A549 (cell line): ENCODE measurements at regions not wholly inside any gene's neighbourhood (a gene's known extent, or its start where the extent isn't known, plus 50 kb on each side); places are given as distances from the start of the nearest gene placed in this dataset.
A peak's percentile ranks its signal among the peaks of the same experiment; 100 is the strongest.

Source experiments
- ATAC-seq, 2 experiments: fragments of 200-7000 bp in 1 of 2; fragments of >200 bp in 1 of 2; cut with Nextera tagmentation in 1 of 2; cut with Tn5 transposase in 1 of 2; 3 replicates each; pipeline versions ENCODE4 v1.8.0 to v1.9.1; 2018 to 2020; ENCODE audit warnings: mild to moderate bottlenecking in 1 of 2, moderate library complexity in 1 of 2
- CTCF ChIA-PET: fragments of 300-600 bp; sonication (Branson Sonifier 250); formaldehyde crosslinking; extraction: SDS; loops from one replicate; lab custom pipeline; 2021; ENCODE audit warnings: antibody characterized with exemption, inconsistent platforms; lab: Yijun Ruan, JAX
- POLR2A ChIA-PET: fragments of 350-600 bp; formaldehyde crosslinking; extraction: SDS; loops from one replicate; lab custom pipeline; 2021; ENCODE audit warnings: antibody characterized with exemption, inconsistent platforms; lab: Yijun Ruan, JAX
- DNase-seq, 2 experiments: peaks; one replicate each; pipeline versions ENCODE4 v3.0.0 to v3.0.0-alpha.2; 2011 to 2016; ENCODE audit warnings: low read depth in 1 of 2, low spot score in 1 of 2
- FAIRE-seq: peaks from 2 replicates; lab custom pipeline; 2011; peaks lifted over from hg19 to GRCh38; lab: Jason Lieb, UNC
- H3K27ac ChIP-seq, 2 experiments: fragments of >200 bp; sonication (Bioruptor Twin); formaldehyde crosslinking; 3 replicates each; pipeline ENCODE4 v1.5.1; 2016 to 2017
- H3K4me1 ChIP-seq: fragments of >200 bp; sonication (Bioruptor Twin); formaldehyde crosslinking; 3 replicates; pipeline ENCODE4 v1.6.1; 2016
- H3K4me2 ChIP-seq: fragments of >200 bp; sonication (Bioruptor Twin); formaldehyde crosslinking; 3 replicates; pipeline ENCODE4 v1.6.1; 2016
- H3K4me3 ChIP-seq: fragments of >200 bp; sonication (Bioruptor Twin); formaldehyde crosslinking; 3 replicates; pipeline ENCODE4 v1.5.1; 2016
- H3K9me3 ChIP-seq: fragments of >200 bp; sonication (Bioruptor Twin); formaldehyde crosslinking; 3 replicates; pipeline ENCODE4 v1.6.1; 2016
- CBX2 ChIP-seq: fragments of 200-600 bp; sonication (generic); IDR thresholded peaks from 2 replicates; pipeline ENCODE4 v1.6.1; 2016; ENCODE audit warnings: low read depth, mild to moderate bottlenecking, borderline replicate concordance
- CBX8 ChIP-seq: fragments of 200-600 bp; sonication (generic); IDR thresholded peaks from 2 replicates; pipeline ENCODE4 v1.6.1; 2016
- CEBPB ChIP-seq, 2 experiments: fragments of >200 bp in 1 of 2; sonication (Bioruptor Twin) in 1 of 2; formaldehyde crosslinking in 1 of 2; IDR thresholded peaks; 2 replicates each; pipeline ENCODE4 v1.6.1; 2012 to 2016
- CHD2 ChIP-seq: fragments of 150-350 bp; IDR thresholded peaks from 2 replicates; pipeline ENCODE4 v1.6.1; 2014; ENCODE audit warnings: low read length; ENCODE audit not compliant: partially characterized antibody
- EHF ChIP-seq: fragments of 250-450 bp; sonication (Bioruptor Pico); IDR thresholded peaks from 2 replicates; pipeline ENCODE4 v1.5.0; 2020; ENCODE audit warnings: mild to moderate bottlenecking
- EP300 ChIP-seq, 2 experiments: fragments of >200 bp; sonication (Bioruptor Twin); formaldehyde crosslinking; IDR thresholded peaks; 2 replicates in 1 of 2; 3 replicates in 1 of 2; pipeline ENCODE4 v1.6.1; 2016 to 2017
- HDAC2 ChIP-seq: fragments of 200-600 bp; sonication (generic); IDR thresholded peaks from 2 replicates; pipeline ENCODE4 v1.6.1; 2016
- HOXB13 ChIP-seq: fragments of 250-450 bp; sonication (Bioruptor Pico); IDR thresholded peaks from 2 replicates; pipeline ENCODE4 v1.5.0; 2020; ENCODE audit warnings: low read depth, mild to moderate bottlenecking, moderate library complexity
- HOXB5 ChIP-seq: fragments of 250-450 bp; sonication (Bioruptor Pico); IDR thresholded peaks from 2 replicates; pipeline ENCODE4 v1.5.0; 2020; ENCODE audit warnings: mild to moderate bottlenecking, moderate library complexity
- JUN ChIP-seq, 2 experiments: fragments of >200 bp; sonication (Bioruptor Twin); formaldehyde crosslinking; IDR thresholded peaks; 2 replicates in 1 of 2; 3 replicates in 1 of 2; pipeline ENCODE4 v1.6.1; 2016 to 2017
- JUNB ChIP-seq: fragments of >200 bp; sonication (Bioruptor Twin); formaldehyde crosslinking; IDR thresholded peaks from 2 replicates; pipeline ENCODE4 v1.6.1; 2016
- KDM1A ChIP-seq: fragments of 200-600 bp; sonication (generic); IDR thresholded peaks from 2 replicates; pipeline ENCODE4 v1.6.1; 2016; ENCODE audit warnings: low read depth, mild to moderate bottlenecking
- KDM5A ChIP-seq: fragments of 200-600 bp; sonication (generic); IDR thresholded peaks from 2 replicates; pipeline ENCODE4 v1.6.1; 2016; ENCODE audit warnings: antibody characterized with exemption, mild to moderate bottlenecking
- MAFK ChIP-seq: fragments of 450-650 bp; IDR thresholded peaks from 2 replicates; pipeline ENCODE4 v1.6.1; 2014; ENCODE audit not compliant: partially characterized antibody
- MAZ ChIP-seq: fragments of 150-350 bp; IDR thresholded peaks from 2 replicates; pipeline ENCODE4 v1.6.1; 2014; ENCODE audit warnings: antibody characterized with exemption, low read depth, low read length, borderline replicate concordance
- MYC ChIP-seq: IDR thresholded peaks from 2 replicates; pipeline ENCODE4 v1.6.1; 2012; ENCODE audit warnings: mild to moderate bottlenecking, inconsistent platforms, low read length, improper control_type of control experiment, borderline replicate concordance
- PHF8 ChIP-seq: fragments of 200-600 bp; sonication (generic); IDR thresholded peaks from 2 replicates; pipeline ENCODE4 v1.6.1; 2016; ENCODE audit warnings: low read depth, mild to moderate bottlenecking, antibody characterized with exemption, moderate library complexity, borderline replicate concordance
- POLR2A ChIP-seq: IDR thresholded peaks from 2 replicates; pipeline ENCODE4 v1.6.1; 2012; ENCODE audit warnings: mild to moderate bottlenecking, low read length
- RAD21 ChIP-seq, 2 experiments: fragments of >200 bp in 1 of 2; sonication (Bioruptor Twin) in 1 of 2; formaldehyde crosslinking in 1 of 2; IDR thresholded peaks in 1 of 2; conservative IDR thresholded peaks in 1 of 2; 2 replicates in 1 of 2; 3 replicates in 1 of 2; pipeline ENCODE4 v1.6.1; 2012 to 2018; ENCODE audit warnings: inconsistent platforms in 1 of 2
- RNF2 ChIP-seq: fragments of 200-600 bp; sonication (generic); IDR thresholded peaks from 2 replicates; pipeline ENCODE4 v1.6.1; 2016; ENCODE audit warnings: low read depth, mild to moderate bottlenecking, antibody characterized with exemption, moderate library complexity, borderline replicate concordance
- SMC3 ChIP-seq: fragments of >200 bp; sonication (Bioruptor Twin); formaldehyde crosslinking; IDR thresholded peaks from 3 replicates; pipeline ENCODE4 v1.6.1; 2018; ENCODE audit warnings: inconsistent platforms
- SREBF2 ChIP-seq: fragments of 450-650 bp; IDR thresholded peaks from 2 replicates; pipeline ENCODE4 v1.6.1; 2014; ENCODE audit warnings: mild to moderate bottlenecking, moderate library complexity
- TFCP2L1 ChIP-seq: fragments of 250-450 bp; sonication (Bioruptor Pico); IDR thresholded peaks from 2 replicates; pipeline ENCODE4 v1.5.0; 2021; ENCODE audit warnings: mild to moderate bottlenecking
- TP53 ChIP-seq: fragments of 250-450 bp; sonication (Bioruptor Pico); IDR thresholded peaks from 2 replicates; pipeline ENCODE4 v1.5.0; 2021; ENCODE audit warnings: mild to moderate bottlenecking, moderate library complexity
- ZFP36 ChIP-seq: fragments of 450-650 bp; IDR thresholded peaks from 2 replicates; pipeline ENCODE4 v1.6.1; 2014; ENCODE audit warnings: borderline replicate concordance; ENCODE audit not compliant: partially characterized antibody
- WGBS: methylation state at CpG from one replicate; pipeline ENCODE4 v1.1.6; 2017; ENCODE audit errors: missing lambda C conversion rate; 5-methylcytosine and 5-hydroxymethylcytosine counted together
- TF ChIP-seq, protein P1 (sequence below): fragments of >200 bp; sonication (Bioruptor Twin); formaldehyde crosslinking; IDR thresholded peaks from 2 replicates; pipeline ENCODE4 v1.6.1; 2016
- TF ChIP-seq, protein P2 (sequence below): fragments of 150-350 bp; IDR thresholded peaks from 2 replicates; pipeline ENCODE4 v1.6.1; 2014; ENCODE audit warnings: low read depth, mild to moderate bottlenecking, low read length
- TF ChIP-seq, protein P3 (sequence below): IDR thresholded peaks from 2 replicates; pipeline ENCODE4 v1.6.1; 2012; ENCODE audit warnings: low read depth, borderline replicate concordance
- TF ChIP-seq, protein P4 (sequence below): IDR thresholded peaks from 2 replicates; pipeline ENCODE4 v1.6.1; 2012
- TF ChIP-seq, protein P5 (sequence below): fragments of >200 bp; sonication (Bioruptor Twin); formaldehyde crosslinking; IDR thresholded peaks from 3 replicates; pipeline ENCODE4 v1.5.1; 2016

DNA sequence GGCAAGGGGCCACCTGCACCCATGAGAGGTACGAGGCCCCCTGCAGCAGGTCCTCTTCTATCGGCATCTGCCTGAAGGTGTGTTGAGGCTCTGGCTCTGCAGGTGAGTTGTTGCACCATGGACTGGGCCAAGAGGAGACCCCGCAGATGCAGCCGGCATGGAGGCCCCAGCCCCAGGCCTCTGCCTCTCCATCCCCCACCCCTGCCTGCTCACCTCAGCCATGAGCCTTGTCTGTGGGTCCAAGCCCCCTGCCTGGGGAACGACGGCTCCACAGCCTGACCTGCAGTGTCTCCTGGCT lies 1386.2 kb downstream of the BRD1 start:
- CTCF ChIA-PET, result no interaction called here

DNA sequence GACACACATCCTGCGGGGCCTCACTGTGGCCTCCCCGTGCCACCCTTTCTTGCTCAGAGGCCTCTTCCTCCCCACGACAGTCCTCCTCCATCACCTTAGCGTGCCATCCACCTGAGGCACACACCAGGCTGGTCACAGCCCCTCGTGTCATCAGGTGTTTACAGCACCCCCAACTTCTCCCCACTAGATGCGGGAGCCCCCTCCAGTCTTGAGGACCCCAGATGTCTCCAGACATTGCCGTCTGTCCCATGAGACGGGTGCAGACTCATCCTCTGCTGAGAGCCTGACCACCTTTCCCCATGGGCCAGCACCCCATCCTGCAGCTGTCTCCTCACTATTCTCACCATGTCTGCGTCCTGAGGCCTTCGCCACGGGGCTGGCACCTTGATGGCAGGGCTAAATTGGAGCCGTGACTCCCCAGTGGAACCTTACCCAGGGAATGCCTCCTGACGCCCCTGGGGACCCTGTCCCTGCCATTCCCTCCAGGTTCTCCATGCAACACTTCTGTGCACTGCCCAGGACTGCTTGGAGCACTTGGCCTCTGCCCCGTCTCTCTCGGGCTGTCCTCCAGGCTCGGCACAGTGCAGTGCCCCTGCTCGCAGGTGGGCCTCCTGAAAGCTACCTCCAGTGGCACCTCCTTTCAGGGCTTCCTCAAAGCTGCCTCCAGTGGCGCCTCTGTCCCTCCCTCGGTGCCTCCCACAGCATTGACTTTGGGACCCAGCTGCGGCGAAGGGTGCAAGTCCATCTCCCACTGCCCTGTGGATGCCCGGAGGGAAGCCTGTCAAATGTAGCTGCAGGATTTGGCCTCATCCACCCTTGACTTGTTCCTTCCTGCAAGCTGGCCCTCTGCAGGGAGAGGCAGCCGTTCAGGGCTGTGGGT lies 1386.8 kb downstream of the BRD1 start:
- peaks cover 10% of the 10 kb centered on the region for H3K4me1 ChIP-seq
- TF ChIP-seq KDM1A, result no peak
- no peak for TF ChIP-seq CBX8
- no peak for TF ChIP-seq ZFP36
- TF ChIP-seq TP53 (CRISPR knock-in tag), result no peak
- TF ChIP-seq SMC3, result no peak
- TF ChIP-seq, protein P1, sequence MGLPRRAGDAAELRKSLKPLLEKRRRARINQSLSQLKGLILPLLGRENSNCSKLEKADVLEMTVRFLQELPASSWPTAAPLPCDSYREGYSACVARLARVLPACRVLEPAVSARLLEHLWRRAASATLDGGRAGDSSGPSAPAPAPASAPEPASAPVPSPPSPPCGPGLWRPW, result no peak
- no peak for TF ChIP-seq CEBPB (IDR thresholded peaks at IDR 0.05)
- TF ChIP-seq MAFK, result no peak
- no peak for TF ChIP-seq SREBF2
- TF ChIP-seq, protein P2, sequence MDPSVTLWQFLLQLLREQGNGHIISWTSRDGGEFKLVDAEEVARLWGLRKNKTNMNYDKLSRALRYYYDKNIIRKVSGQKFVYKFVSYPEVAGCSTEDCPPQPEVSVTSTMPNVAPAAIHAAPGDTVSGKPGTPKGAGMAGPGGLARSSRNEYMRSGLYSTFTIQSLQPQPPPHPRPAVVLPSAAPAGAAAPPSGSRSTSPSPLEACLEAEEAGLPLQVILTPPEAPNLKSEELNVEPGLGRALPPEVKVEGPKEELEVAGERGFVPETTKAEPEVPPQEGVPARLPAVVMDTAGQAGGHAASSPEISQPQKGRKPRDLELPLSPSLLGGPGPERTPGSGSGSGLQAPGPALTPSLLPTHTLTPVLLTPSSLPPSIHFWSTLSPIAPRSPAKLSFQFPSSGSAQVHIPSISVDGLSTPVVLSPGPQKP, result no peak
- TF ChIP-seq MYC, result no peak
- no peak for TF ChIP-seq CBX2
- TF ChIP-seq RAD21 (conservative IDR thresholded peaks at IDR 0.05 in 1 of 2, IDR thresholded peaks at IDR 0.05 in 1 of 2), result no peak
- no peak for TF ChIP-seq POLR2A
- TF ChIP-seq MAZ, result no peak
- TF ChIP-seq HOXB5 (CRISPR knock-in tag), result no peak
- TF ChIP-seq PHF8, result no peak
- TF ChIP-seq, all 56 proteins: peak for 0
- ChIA-PET POLR2A (no interaction called here), CTCF (no interaction called here)
- Histone ChIP-seq H3K4me2 (no peak overlapping the region), H3K9me3 (no peaks in the 10 kb centered on the region), H3K4me3 (no peak overlapping the region), H3K27ac (peak overlapping the region in 1 of 2 experiments; percentile 48; a peak in 1 of 6 replicates)
- FAIRE-seq (no peak), DNase-seq (no peak), ATAC-seq (no peak)
- whole genome bisulfite sequencing, result 92% methylated on average over 14 of the region's 23 CpGs

More for the DNA sequence above, 1386.2 kb downstream of the BRD1 start:
- peak overlapping the region in 1 of 2 experiments; percentile 48; a peak in 2 of 6 replicates for H3K27ac ChIP-seq
- no peak for TF ChIP-seq HDAC2
- no peak for TF ChIP-seq EHF (CRISPR knock-in tag)
- no peak for TF ChIP-seq POLR2A
- TF ChIP-seq JUN (IDR thresholded peaks at IDR 0.05), result no peak
- no peak for TF ChIP-seq JUNB
- TF ChIP-seq TP53 (CRISPR knock-in tag), result no peak
- TF ChIP-seq CHD2, result no peak
- no peak for TF ChIP-seq EP300 (IDR thresholded peaks at IDR 0.05)
- no peak for TF ChIP-seq TFCP2L1 (CRISPR knock-in tag)
- no peak for TF ChIP-seq MAZ
- TF ChIP-seq, protein P3, sequence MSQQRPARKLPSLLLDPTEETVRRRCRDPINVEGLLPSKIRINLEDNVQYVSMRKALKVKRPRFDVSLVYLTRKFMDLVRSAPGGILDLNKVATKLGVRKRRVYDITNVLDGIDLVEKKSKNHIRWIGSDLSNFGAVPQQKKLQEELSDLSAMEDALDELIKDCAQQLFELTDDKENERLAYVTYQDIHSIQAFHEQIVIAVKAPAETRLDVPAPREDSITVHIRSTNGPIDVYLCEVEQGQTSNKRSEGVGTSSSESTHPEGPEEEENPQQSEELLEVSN, result no peak
- no peak for TF ChIP-seq KDM5A
- no peak for TF ChIP-seq RNF2
- TF ChIP-seq SMC3, result no peak
- TF ChIP-seq, protein P4, sequence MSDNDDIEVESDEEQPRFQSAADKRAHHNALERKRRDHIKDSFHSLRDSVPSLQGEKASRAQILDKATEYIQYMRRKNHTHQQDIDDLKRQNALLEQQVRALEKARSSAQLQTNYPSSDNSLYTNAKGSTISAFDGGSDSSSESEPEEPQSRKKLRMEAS, result no peak
- TF ChIP-seq, protein P5, sequence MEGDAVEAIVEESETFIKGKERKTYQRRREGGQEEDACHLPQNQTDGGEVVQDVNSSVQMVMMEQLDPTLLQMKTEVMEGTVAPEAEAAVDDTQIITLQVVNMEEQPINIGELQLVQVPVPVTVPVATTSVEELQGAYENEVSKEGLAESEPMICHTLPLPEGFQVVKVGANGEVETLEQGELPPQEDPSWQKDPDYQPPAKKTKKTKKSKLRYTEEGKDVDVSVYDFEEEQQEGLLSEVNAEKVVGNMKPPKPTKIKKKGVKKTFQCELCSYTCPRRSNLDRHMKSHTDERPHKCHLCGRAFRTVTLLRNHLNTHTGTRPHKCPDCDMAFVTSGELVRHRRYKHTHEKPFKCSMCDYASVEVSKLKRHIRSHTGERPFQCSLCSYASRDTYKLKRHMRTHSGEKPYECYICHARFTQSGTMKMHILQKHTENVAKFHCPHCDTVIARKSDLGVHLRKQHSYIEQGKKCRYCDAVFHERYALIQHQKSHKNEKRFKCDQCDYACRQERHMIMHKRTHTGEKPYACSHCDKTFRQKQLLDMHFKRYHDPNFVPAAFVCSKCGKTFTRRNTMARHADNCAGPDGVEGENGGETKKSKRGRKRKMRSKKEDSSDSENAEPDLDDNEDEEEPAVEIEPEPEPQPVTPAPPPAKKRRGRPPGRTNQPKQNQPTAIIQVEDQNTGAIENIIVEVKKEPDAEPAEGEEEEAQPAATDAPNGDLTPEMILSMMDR, result no peak
- no peak for TF ChIP-seq PHF8
- TF ChIP-seq SREBF2, result no peak
- no peak for TF ChIP-seq HOXB13
- TF ChIP-seq, all 56 proteins: peak for 0
- no peak overlapping the region for H3K4me2 ChIP-seq
- ATAC-seq (no peak), FAIRE-seq (no peak), DNase-seq (no peak)
- no peaks in the 10 kb centered on the region for H3K9me3 ChIP-seq
- H3K4me1 ChIP-seq, result peaks cover 15% of the 10 kb centered on the region
- no CpG with 5 or more reads among the region's 6 CpGs for WGBS
- no peak overlapping the region for H3K4me3 ChIP-seq
- POLR2A ChIA-PET, result no interaction called here
